NCI-H774 (cell line): ENCODE measurements at regions not wholly inside any gene's neighbourhood (a gene's known extent, or its start where the extent isn't known, plus 50 kb on each side); places are given as distances from the start of the nearest gene placed in this dataset.
"Not testable (repeated sequence)": the region's sequence is repeated elsewhere in the genome, so short reads cannot be mapped to it uniquely, and the experiment has no call there.

Experiments used
- DNase-seq: peaks from one replicate; lab custom pipeline; 2025; lab: John Stamatoyannopoulos, UW

DNA sequence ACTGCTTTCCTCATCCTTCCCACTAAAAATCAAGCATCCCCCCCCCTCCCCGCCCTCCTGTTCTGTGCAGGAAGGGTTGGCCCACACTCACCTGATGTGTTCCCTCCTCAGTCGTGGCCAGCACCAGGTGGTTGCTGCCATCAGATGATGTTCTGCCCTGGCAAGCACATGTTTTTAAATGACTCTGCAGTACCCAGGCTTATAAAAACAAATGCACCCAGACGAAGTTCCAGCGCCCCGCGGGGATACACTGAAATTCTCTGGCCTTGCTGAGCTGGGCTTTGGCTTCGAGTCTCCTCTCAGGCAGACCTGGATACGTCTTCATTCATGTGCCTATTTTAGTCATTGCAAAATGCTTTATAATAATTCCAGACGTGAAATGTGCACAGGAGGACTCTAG, 316.3 kb downstream of the DLEU7 start:
- no peak for DNase-seq

DNA sequence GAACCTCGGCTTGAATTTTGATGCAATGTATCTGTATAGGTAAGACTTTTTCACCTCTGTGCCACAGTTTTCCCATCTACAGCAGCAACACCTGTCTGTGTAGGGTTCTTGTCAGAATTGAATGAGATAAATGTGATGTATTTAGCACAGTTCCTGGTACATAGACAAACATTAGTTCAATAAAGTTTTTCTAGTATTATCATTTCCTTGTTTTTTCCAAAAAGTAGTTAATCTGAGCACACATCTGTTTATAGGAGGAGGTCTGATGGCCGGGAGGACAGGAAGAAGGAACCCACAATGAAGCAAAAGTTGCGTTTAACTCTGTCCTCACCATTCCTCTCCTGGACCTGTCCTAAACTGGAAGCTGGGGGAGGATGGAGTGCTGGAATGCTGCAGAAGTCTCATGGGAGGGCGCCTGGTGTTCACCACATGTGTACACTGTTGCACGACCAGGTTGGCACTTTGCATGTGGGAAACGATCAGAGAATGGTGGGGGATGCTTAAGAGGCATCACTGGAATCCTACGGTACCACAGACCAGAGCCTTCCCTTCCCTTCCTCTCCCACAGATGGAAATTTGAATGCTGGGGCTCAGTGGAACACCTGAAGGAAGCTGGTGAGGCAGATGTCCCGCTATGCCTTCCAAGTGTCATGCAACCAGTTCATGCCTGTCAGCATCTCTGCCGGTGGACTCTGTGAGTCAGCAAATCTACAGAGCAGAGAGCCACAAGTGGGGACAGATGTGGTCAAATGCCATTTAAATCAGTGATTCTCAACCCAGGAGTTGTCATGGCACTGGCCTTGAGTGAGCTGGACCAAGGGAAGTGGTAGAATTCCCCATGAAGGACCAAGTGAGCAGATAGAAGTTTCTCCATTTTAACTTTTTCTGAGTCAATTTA, 315.6 kb downstream of the DLEU7 start:
- no peak for DNase-seq

DNA sequence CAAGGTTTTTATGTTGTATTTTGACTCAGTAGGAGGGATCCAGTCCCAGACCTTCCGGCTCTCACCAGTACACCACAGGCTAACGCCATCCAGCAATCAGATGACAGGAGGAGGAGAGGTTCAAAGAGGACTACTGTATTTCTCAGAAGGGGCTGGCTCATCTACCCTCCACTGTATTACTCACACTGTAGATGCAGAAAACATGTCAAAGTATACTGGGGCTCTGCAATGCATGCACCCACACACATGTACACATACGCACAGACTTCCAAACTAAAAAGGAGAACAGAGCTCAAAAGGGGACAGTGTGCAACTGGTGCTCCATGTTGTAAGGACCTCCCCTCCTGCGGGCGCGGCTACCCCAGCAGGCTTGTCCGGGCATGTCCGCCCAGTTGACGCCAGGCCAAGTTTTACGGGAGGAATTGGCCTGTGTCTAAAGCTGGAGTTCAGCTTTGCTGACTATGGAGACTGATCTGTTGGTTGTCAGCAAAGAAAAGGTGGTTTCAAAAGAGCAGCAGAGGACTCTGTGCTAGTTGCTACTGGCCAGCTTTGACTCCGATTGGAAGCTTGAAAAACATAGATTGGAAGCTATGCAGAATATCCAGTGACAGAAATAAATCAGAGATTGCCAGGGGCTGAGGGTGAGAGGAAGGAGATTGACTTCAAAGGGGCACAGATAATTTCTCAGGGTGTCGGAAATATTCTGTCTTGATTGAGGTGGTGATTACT, 314.2 kb downstream of the DLEU7 start:
- no peak for DNase-seq

GRCh38 chr13:50531917-50532899, 311.3 kb downstream of the DLEU7 start:
- no peak for DNase-seq

- no peak for DNase-seq
Observed at GRCh38 chr13:50535050-50535449, 308.4 kb downstream of the DLEU7 start.

- DNase-seq: no peak
Observed at GRCh38 chr13:50537029-50537428, 306.5 kb downstream of the DLEU7 start.

- DNase-seq: no peak
Observed at GRCh38 chr13:50539791-50540530, 303.5 kb downstream of the DLEU7 start.

GRCh38 chr13:50543141-50543540, 300.4 kb downstream of the DLEU7 start:
- no peak for DNase-seq

DNA sequence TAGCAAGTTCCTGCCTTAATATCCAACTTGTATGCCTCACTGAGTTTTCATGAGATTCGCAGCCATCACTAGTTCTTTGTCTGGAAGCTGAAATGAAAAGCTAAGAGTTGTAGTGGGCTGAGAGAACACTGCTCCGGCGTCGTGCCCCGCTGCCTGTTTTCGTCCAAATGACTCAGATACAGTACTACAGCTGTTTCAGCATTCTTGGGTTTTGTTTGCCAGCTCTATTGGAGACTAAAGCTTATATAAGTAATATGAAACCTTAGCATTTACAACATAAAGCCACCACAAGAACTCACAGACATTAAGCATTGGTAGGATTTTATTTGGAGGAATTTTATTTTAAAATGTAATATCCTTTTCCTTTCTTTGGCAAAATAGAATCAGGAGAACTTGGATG, 299.7 kb downstream of the DLEU7 start:
- no peak for DNase-seq

DNA sequence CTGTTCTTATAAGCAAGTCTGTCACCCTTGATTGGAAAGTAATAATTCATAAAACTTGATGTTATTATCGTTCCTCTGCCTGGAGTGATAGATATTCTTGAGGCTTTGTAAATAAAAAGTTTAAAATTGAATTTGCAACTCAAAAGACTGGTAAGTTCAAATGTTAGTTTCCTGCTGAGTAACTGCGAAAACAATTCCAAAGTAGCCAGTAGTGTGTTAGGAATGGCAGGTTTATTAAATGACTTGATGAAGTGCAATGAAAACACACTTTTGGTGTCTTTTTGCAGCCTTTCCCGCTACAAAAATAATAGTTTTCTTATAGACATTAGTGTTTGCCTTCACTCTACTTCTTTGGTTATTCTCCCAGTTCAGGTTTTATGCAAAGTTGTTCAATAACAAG, 299.3 kb downstream of the DLEU7 start:
- DNase-seq: no peak

GRCh38 chr13:50547175-50547574, 296.3 kb downstream of the DLEU7 start:
- DNase-seq: not testable (repeated sequence)

GRCh38 chr13:50548586-50548985, 294.9 kb downstream of the DLEU7 start:
- no peak for DNase-seq

DNA sequence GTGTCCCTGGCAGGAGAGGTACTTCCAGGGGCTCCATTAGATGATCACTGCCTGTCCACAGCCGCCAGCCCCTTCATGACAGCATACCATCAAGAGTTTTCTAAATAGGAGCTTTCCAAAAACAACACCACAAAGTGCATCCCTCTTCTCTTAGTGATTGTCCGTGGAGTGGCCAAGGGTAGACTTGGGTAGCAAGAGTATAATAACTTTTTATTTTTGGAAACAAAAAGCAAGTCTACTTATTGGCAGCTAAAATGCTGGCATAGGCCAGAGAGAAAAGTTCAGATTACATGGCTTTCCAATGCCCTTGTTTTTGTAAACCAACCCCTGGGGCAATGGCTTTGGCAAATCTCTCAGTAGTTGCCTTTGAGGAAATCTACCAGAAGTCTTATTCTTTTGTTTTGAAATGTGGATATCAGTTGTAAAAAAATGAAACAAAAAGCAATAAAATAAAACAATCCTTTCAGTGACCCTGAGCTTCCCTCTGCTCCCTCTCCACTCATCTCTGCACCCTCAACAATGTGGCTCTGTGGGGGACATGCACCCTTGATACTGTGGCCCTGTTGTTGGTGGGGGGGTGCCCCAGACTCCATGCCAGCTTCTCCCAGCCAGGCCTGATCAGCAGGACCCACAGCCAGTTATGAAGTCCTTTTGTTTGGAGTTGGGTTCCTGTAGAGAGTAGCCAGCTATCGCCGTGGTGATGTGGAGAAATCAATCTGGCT, 294.1 kb downstream of the DLEU7 start:
- DNase-seq: no peak

- no peak for DNase-seq
Observed at GRCh38 chr13:50550151-50550550, 293.3 kb downstream of the DLEU7 start.

- no peak for DNase-seq
Observed at GRCh38 chr13:50552424-50552966, 291.0 kb downstream of the DLEU7 start.

DNA sequence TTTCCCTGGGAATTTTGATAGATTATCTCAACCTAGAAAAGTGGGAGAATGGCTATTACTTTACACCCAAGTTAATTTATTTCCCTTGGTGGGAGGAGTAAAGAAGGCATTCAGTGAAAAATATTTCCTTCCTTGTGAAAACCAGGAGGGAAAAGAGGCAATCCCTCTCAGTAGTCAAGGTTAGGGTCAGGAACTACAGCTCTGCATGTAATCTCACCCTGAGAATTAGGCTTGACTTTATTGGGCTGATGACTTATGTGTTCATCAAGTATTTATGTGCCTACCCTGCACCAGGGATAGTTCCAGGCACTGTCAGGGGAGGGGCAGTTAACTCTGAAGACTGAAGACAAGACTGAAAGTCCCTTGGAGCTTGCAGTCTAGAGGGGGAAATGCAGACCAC, 281.8 kb downstream of the DLEU7 start:
- no peak for DNase-seq

DNA sequence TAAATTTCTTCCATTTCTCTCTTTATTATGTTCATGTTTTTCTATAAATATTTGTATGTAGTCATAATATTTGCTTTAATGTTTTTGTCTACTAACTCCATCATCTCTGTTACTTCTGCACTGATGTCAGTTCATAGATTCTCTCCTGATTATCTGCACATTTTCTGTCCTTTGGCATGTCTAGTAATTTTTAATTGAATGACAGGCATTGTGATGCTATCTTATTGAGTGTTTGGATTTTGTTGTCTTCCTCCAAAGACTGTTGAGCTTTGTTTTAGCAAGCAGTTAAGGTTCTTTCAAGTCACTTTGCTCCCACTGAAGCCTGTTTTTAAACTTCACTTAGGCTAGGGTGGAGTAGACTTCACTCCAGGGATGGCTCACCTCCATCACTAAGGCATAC, 276.8 kb downstream of the DLEU7 start:
- DNase-seq: no peak

- no peak for DNase-seq
Observed at GRCh38 chr13:50572129-50572528, 271.4 kb downstream of the DLEU7 start.

DNA sequence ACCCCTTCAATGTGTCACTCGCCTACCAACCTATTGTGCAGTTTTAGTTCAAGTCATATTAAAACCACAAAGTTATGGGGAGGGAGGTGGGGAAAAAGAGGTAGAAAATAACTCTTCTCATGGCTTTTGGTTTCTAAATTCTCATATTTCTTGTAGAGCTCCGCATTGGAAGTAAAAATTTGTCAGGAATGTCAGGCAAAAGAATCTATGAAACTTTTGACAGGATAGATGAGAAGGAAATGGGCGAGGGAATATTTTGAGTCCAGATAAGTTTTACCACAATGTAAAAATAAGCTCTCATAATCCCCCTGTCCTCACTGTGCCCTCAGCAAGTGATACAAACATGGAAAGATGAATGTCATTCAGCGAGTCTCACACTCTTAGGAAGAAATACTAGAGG, 270.4 kb downstream of the DLEU7 start:
- DNase-seq: no peak

DNA sequence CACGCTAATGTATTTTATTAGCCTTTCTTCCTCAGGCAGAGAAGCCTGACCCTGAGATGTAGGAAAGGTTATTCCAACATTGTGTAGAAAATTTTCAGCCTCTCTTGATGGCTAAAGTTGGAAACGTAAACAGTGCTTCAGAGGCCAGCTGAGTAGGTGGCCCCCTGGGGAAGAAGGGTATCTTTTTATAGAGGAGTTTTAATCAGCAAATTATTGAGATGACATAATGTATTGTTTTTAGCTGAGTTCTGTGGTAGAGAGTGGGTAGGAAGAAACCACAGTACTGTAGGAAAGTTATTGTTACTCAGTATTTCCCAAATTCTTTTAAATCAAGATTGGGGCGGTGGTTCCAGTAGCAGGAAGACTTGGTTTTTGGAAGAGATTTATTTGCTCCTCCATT, 268.8 kb downstream of the DLEU7 start:
- no peak for DNase-seq
